Stimulated activated CD4-positive, alpha-beta T cell treated with anti-CD3 and anti-CD28 coated beads, Interleukin-4, amount 100 ng/mL, for 24 hours (primary cell): ENCODE measurements at regions not wholly inside any gene's neighbourhood (a gene's known extent, or its start where the extent isn't known, plus 50 kb on each side); places are given as distances from the start of the nearest gene placed in this dataset.
"Not testable (repeated sequence)": the region's sequence is repeated elsewhere in the genome, so short reads cannot be mapped to it uniquely, and the experiment has no call there.

Experiments used
- DNase-seq: peaks from one replicate; pipeline ENCODE4 v3.0.0-alpha.2; 2020

DNA sequence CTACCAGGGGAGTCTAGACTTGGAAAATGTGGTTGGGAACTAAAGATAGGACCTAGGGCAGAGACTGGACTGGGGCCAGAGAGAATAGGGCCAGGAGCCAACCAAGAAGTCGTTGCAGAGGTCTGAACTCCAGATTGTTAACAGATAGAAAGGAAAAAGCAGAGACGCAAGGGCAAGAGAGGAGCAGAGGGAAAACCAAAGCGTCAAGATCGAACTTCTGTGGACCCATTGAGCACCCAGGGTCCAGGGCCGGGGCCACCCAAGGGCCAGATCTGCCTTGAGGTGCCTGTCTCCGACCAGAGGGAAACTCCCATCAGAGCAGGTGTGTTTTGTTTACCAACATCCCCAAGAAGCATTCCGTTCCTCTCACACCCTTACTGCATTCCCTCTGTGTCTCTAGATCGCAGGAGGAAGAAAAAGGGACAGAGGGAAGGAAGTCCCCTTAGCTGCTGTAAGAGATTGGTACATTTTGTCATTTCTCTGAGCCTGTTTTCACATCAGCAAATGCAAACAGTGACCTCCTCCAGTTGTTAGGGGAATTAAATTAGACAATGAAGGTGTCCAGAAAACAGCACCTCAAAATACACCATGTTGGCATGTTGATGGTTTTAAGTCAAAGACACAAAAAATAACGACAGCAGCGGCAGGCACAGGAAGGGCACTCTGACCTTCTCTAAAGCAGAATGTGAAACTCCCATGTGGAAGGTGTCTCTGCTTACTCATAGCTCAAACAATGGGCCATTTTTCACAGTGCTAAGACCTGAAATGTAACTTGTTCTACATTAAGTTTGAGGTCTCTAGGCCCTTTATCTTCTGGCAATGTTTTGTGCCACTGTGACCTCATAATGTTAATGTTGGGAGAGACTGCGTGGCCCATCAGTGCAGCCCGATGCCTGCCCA lies 105.8 kb upstream of the RAB4A start:
- DNase-seq = no peak

DNA sequence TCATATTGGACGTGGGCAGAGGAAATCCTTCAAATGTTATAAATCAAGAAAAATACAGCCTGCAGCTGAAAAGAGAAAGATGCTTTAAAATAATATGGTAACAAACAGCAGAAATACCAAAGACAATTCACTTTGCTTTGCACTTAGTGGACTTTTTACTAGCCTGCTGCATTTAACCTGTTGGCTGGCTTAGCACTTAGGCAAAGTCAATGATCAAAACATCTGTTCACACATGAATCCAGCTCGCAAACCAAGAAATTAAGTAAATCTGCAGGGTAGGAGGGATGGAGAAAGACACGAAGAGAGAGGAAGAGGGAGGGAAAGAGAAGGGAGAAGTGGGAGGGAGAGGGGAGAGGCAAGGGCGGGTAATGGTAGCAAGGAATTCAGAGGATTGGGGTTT lies 103.6 kb upstream of the RAB4A start:
- no peak for DNase-seq

DNA sequence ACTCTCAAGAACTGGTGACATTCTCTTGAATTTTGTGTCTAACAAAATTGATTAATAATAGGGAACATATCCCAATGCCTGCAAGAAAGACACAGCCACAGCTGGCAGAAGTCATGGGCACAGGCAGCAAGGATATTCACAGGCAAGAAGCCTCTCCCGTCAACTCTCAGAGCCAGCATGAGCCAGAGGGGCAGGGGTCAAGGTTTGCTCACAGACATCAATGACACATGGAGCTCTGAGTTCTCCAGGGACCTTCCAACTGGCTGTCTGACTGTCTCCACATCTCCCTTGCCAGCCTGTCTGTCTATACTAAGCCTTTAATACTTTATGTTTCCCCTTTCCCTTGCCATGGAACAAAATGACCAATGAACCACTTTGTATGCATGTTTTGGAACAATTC lies 101.5 kb upstream of the RAB4A start:
- no peak for DNase-seq

DNA sequence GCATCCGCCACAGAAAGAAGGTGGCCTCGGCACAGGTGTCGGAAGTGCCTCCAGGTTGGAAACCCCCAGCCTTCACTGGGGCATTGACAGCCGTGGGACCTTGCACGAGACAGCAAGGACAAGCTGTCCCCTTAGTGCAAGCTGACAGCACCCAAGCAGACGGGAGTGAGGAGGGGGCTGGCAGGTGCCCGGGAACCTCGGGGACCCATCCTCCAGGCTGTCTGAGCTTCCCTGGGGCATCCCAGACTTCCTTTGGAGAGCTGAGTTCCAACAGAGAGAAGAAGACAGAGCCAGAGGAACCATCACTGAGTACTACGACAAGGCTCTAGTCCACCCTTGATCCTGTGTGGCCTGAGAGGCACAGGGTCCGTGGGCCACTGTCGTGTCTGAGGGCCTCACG lies 100.6 kb upstream of the RAB4A start:
- no peak for DNase-seq

DNA sequence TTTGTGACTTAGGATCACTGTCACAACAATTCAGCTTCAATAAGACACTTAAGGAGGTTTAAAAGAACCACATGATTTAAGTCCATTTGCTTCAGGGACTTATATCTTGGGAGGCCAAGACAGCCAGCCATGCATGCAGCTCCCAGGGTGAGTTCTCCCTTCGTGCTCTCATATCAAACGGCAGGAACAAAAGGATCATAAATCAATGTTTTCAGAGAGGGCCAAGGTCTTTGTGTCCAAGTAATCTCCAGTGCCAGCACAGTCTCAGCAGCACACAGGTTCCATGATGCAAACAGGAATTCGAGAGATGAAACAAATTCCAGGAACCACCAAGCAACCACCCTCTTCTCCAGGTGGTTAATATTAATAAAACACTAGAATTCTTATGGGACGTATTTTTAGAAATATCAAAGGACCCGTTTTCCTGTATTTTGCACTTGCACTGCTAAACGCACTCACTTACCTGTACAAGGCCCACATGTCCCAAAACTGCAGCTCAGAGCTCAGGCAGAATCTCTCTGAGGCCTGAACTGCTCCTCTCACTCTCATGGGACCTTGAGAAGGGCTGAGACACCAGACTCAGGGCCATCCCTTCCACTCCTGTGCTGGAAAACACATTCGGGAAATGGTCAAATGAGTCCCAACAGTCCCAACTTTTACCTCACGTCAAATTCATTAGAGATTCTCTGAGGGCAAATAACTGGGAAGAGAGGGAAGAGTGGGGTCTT lies 100.0 kb upstream of the RAB4A start:
- DNase-seq = no peak

DNA sequence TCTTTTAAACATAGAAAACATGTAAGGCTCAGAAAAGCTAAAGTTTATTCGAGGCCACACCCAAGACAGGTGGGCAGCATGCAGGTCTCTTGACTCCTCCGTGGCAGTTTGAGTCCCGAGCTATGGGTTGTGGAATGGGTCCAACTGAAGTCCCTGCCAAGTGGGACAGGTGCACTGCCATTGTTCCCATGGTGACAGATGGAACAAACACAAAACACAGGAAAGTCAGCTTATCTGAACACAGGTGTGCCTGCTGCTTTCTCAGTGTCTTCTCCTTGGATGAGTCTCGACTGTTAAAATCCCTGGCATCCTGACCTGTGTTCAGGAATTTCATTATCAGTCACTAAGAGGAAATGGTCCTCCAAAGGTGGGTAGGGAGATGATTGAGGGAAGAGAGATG lies 99.0 kb upstream of the RAB4A start:
- DNase-seq = no peak

DNA sequence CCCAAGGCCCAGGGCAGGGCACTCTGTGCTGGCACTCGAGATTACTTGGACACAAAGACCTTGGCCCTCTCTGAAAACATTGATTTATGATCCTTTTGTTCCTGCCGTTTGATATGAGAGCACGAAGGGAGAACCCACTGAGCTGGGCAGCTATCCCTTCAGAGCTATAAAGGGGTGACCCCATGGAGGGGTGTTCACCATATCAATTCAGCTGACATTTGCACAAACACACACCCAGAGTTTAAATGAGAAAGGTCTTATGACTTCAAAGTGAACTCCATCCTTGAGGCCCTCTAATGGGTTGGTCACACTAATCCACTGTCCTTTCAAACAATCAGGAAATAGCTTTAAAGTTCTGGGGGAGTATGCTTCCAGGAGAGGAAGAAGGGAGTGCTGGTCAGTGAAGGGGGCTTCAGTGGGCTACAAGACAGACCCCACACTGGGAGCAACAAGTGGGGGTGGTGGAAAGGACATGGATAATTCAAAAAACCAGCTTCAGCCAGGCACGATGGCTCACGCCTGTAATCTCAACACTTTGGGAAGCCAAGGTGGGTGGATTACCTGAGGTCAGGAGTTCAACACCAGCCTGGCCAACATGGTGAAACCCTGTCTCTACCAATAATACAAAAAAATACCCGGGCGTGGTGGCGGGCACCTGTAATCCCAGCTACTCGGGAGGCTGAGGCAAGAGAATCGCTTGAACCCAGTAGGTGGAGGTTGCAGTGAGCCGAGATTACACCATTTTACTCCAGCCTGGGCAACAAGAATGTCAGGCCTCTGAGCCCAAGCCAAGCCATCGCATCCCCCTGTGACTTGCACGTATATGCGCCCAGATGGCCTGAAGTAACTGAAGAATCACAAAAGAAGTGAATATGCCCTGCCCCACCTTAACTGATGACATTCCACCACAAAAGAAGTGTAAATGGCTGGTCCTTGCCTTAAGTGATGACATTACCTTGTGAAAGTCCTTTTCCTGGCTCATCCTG lies 97.1 kb upstream of the RAB4A start:
- DNase-seq = not testable (repeated sequence)

DNA sequence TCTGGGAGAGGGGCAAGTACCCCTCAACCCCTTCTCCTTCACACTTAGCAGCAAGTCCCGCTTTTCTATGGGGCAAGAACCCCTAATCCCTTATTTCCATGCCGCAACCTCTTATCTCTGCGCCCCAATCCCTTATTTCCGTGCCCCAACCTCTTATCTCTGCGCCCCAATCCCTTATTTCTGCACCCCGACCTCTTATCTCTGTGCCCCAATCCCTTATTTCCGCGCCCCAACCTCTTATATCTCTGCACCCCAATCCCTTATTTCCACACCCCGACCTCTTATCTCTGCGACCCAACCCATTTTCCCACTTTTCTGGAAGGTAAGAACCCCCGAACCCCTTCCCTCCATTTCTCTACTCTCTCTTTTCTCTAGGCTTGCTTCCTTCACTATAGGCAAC lies 95.6 kb upstream of the RAB4A start:
- not testable (repeated sequence) for DNase-seq

DNA sequence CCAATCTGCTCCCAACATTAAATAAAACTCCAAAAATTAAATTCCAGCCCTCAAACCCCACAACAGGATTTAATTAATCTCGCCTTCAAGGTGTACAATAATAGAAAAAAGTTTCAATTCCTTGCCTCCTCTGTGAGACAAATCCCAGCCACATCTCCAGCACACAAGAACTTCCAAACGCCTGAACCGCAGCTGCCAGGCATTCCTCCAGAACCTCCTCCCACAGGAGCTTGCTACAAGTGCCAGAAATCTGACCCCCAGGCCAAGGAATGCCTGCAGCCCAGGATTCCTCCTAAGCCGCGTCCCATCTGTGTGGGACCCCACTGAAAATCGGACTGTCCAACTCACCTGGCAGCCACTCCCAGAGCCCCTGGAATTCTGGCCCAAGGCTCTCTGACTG lies 94.5 kb upstream of the RAB4A start:
- DNase-seq = not testable (repeated sequence)

DNA sequence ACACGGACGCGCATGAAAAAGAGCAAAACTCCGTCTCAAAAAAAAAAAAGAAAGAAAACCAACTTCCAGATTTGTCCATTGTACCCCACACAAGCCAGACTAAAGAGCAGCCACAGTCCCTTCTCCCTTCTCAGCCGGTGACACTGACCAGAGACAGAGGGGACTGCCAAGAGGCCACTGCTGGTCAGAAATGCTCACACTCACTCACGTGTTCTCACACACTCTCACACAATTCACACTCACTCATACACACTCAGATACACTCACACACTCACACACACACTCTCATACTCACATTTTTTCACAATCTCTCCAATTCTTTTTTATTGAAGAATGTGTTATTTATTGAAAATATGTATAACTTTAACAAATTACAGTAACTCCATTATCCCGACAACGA lies 90.8 kb upstream of the RAB4A start:
- no peak for DNase-seq

DNA sequence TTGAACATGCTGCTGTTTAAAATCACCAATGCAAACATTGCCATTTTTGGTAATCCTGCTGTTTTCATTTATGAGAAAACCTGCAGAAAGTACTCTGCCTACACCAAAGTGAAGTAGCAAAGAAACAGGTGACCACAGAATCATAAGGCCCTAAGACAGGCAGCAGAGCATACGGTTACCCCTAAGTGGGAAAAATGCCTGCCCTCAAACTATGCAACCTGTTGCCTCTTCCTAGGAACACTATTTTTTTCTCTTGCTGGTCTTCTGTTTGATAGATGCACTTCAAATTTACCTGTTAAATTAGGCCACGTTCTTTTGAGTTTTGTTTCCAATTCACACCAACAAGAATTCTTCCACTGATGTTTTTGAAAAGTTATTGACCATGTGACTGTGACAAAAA lies 89.5 kb upstream of the RAB4A start:
- DNase-seq = no peak

DNA sequence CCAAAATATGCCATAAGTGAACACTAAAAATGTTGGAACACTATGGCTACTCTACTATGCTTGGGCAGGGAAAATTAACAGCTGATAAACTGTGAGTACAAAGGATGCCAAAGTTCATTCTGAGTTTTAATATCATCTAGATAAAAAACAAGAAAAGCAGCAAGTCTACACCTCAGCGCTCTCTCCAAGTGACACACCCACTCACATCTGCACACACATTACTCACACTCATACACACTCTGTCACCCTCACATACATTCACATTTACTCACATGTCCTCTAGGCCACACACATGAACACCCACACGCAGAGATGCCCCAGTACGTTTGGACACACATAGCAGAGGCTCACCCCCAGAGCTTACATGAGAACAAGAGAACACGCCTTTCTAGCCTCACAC lies 87.3 kb upstream of the RAB4A start:
- DNase-seq = no peak

DNA sequence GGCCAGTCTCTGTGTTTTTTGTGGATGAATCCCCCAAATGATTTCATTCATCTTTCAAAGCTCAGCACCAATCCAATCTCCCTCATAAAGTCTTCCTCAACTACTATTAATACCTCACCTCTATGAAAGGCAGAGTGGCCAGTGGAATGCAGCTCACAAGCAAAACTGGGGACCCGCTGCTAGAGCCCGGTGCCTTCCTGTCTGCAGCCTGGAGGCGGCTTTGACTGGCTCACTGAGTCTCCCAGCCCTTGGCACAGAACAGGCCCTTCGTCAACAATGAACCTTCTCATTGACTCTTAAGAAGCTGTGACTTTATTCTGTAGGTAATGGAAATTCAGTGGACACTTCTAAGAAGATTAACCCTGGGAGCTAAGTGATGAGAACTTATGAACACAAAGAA lies 86.8 kb upstream of the RAB4A start:
- DNase-seq = no peak

DNA sequence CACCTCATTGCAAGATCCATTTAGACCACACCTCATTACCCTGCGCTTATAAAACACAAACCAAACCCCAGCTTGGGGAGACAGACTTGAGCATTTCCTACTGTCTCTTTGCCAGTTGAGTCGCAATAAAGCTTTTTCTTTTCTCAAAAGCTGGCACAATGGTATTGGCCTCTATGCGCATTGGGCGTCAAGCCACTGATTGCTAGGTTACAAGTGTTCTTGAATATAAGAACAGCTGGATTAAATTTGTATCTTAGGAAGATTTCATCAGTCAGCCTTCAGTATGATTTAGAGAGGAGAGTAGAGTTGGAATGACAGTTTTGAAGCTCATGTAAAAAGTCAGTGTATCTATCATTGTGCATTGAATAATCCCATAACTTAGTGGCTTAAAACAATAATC lies 84.9 kb upstream of the RAB4A start:
- DNase-seq = no peak

DNA sequence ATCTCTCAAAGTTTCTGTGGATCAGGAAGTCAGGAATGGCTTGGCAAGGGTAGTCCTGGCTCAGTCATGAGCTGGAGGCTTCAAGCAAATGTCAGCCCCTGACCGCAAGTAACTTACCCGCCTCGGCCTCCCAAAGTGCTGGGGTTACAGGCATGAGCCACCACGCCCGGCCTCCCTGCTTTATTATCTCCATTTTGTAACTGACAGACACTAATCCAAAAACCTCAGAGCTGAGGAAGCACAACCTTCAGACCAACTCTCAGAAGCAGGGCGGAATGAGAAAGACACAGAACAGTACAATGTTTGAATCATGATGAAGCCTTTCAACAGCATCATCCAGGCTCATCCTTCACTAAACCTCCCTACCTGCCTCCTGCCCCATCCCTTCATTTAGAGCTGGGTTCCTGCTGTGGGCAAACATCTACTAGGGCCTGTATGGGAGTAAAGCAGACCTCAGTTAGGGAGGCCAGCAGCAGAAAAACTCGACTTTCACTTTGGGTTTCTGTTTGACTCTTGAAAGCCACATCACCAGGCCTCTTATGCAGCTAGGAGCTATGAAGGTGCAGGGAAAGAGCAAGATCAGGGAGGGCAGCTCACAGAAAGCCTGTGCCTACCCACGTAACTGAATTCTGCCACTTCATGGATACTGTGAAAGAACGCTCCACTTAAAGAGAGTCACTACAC lies 84.4 kb upstream of the RAB4A start:
- DNase-seq = peak; percentile 15

DNA sequence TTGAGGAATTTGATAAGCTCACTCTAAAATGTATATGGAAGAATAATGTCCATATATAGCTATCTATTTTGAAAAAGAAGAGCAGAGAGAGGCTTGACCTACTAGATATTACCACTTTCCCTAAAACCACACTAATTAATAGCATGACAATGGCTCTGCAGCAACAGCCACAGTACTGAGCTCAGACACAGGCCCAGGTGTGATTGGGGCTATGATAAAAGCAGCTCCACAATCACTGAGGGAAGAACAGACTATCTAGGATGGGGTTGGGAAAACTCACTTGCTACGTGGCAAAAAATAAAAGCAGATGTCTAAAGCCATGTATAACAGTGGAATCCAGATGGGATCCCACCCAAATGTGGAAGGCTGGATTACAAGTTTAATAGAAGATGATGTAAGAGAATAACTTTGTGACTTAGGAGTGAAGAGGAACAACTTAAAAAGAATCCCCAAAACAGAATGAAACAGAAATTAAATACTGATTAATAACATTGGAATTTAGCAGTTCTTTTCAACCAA lies 80.8 kb upstream of the RAB4A start:
- no peak for DNase-seq

DNA sequence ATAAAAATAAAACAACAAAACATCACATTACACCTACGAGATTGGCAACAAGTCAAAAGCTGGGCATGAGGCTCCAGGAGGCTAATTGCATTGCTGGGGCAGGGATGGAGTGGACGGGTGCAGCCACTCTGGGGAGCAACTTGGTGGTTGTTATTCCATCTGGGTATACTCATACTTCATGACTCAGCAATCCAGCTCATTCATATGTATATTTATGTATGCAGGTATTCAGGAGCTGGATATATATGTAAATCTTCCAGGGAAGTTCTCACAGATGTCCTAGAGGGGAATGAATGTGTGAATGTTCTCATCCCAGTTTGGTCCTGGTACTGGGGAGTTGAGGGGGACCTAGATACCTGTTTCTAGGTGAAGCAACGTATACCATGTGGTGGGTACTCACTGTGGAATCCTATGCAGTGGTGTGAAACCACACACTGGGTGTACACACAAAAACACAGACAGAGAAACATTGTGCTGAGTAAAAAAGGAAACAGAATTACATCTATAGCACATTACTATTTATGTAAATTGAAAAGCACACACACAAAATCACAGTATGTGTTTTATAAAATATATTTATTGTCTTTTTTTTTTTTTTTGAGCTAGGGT lies 79.7 kb upstream of the RAB4A start:
- DNase-seq = no peak

DNA sequence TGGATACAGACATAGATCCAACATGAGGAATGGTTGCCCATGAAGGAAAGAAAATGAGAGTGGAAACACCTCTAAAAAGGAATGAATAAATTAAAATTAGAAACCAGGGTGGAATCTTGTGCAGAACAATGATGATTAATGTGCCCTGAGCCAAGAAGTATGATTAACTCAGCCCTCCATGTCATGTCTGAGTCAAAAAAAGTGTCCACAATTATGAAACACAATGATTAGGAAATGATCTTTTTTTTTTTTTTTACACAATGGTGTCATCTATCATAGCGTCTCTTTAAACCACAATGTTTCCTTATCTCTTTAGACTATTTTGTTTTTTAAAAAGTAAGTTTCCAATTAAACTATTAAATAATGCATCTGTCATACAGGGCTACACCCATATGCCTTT lies 78.9 kb upstream of the RAB4A start:
- no peak for DNase-seq

DNA sequence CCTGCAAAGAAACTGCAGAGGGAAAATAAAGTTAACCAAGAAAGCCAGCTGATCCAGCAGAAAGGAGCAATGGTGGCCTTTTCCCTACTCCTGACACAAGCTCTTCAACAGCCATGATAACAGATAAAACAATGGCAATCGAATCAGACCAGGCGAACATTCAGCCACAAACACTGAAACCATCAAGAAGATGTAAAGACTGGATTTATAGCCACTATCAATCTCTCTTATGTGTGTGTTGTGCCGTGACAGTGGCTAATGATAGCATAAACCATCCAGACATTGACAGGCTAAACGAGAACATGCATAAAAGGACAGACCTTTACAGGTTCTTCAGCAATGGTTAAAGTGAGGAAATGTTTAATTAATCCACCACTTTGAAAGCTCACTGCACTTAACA lies 78.1 kb upstream of the RAB4A start:
- DNase-seq = no peak

DNA sequence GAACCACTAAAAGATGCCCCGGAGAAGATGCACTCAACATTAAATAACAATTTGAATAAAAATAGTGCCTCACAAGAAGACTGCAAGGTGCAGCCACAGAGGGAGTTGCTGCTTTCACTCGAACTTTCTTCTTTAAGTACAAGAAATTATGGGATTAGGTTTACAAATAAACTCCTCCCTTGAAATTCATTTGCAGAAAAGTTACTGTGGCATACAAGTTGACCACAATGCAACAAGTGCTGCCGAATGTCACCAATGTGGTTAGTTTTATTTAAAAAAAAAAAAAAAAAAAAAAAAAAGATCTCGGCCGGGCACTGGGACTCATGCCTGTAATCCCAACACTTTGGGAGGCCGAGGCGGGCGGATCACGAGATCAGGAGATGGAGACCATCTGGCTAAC lies 76.8 kb upstream of the RAB4A start:
- DNase-seq = no peak

DNA sequence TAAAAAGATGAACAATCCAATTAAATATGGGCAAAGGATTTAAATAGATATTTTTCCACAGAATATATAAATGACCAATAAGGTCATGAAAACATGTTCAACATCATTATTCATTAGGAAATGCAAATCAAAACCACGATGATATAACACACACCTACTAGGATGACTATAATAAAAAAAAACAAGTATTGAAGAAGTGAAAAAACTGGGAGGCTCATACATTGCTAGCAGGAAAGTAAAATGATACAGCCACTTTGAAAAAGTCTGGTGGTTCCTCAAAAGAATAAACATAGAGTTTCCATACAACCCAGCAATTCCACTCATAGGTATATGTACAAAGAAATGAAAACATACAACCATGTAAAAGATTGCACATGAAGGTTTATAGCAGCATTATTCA lies 75.7 kb upstream of the RAB4A start:
- DNase-seq = no peak
